ENCODE measurements at regions not wholly inside any gene's neighbourhood (a gene's known extent, or its start where the extent isn't known, plus 50 kb on each side); places are given as distances from the start of the nearest gene placed in this dataset.
A peak's percentile ranks its signal among the peaks of the same experiment; 100 is the strongest.

DNA sequence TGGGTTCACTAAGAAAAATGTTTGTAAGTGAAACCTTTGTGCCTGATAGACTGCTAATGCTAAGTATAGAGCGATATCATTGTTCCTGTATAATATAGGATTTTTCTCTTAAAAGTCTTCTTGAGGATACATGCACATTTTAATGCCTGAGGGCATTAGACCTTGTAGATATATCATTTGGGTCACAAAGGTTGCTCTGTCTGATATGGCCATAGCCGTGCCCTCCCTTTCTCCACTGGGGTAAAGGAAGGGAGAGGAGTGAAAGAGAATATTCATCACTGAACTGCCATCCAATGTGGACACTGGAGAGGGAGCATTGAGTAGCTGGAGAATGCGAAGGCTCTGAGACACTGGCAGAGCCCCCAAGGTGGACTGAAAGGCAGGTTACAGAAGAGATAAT is 442.2 kb upstream of the SPTLC3 start (continued):
- TF ChIP-seq GABPB1 (CRISPR knock-in tag; IDR thresholded peaks at IDR 0.05) (no peak), RB1 (IDR thresholded peaks at IDR 0.05; ENCODE audit: low read depth) (no peak), CEBPB (tag; IDR thresholded peaks at IDR 0.05) (no peak)

DNA sequence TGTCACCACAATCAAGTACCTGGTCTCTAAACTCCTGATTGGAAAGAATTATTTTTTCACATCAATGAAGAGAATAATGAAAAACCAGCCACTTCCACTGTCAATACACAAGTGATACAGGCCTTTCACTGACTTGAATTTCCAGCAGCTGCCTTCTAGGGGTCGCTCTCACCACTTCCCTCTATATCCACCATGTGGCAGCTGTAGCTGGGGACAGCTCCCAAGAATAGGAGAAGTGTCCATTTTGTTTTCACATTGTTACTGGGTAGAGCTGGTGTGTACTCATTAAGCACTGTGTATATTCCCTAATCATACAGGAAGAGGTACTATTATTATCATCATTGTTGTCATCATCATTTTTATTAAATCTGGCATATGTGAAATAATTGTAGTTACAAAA is 438.4 kb upstream of the SPTLC3 start:
- Histone ChIP-seq H3K4me2 (ENCODE audit: insufficient read depth, low read length) (no peak overlapping the region), H3K36me3 (ENCODE audit: control insufficient read depth, insufficient read depth, low read length) (no peaks in the 10 kb centered on the region), H3K27me3 (ENCODE audit: control insufficient read depth in 2 of 2, insufficient read depth in 2 of 2, low read length in 2 of 2) (no peaks in the 10 kb centered on the region), H2AFZ (ENCODE audit: low read depth, low read length) (no peak overlapping the region), H3K9me1 (ENCODE audit: control insufficient read depth, insufficient read depth, low read length) (no peaks in the 10 kb centered on the region), H3K27ac (ENCODE audit: extremely low read depth, low read depth, low read length) (no peak overlapping the region), H3K4me3 (no peak overlapping the region), H3K79me2 (ENCODE audit: control insufficient read depth, insufficient read depth, low read length) (no peaks in the 10 kb centered on the region), H4K20me1 (replicated peaks; ENCODE audit: control insufficient read depth, insufficient read depth, low read length) (no peaks in the 10 kb centered on the region), H3K4me1 (replicated peaks in 1 of 2; ENCODE audit: control insufficient read depth in 2 of 2, insufficient read depth in 2 of 2, low read length in 2 of 2) (no peaks in the 10 kb centered on the region), H3K9me3 (replicated peaks; ENCODE audit: control insufficient read depth, insufficient read depth, low read depth, low read length) (no peaks in the 10 kb centered on the region), H3K9ac (ENCODE audit: insufficient read depth in 1 of 2, low read depth in 2 of 2, low read length in 2 of 2) (no peak overlapping the region)
- ATAC-seq: no peak
- BruUV-seq (replicated peaks): no TSS peak
- intact Hi-C loops (cut with micrococcal nuclease) (no loop called here), in situ Hi-C loops (cut with MboI) (no loop called here)
- no peak for DNase-seq (ENCODE audit: extremely low read depth in 1 of 4, low spot score in 3 of 4)
- ChIA-PET POLR2A (no interaction called here), CTCF (ENCODE audit: low intra/inter-chr PET ratio) (no interaction called here)
- no peak for FAIRE-seq
- WGBS (ENCODE audit: insufficient coverage, low coverage, missing lambda C conversion rate): 0% methylated on average over 1 of the region's 1 CpG
- TF ChIP-seq CBX2 (IDR thresholded peaks at IDR 0.05; ENCODE audit: insufficient read depth, low read length, poor library complexity, severe bottlenecking) (no peak), CAMTA2 (CRISPR knock-in tag; conservative IDR thresholded peaks at IDR 0.05) (no peak), ERF (CRISPR knock-in tag; IDR thresholded peaks at IDR 0.05) (no peak)
- TF ChIP-seq, protein P1, sequence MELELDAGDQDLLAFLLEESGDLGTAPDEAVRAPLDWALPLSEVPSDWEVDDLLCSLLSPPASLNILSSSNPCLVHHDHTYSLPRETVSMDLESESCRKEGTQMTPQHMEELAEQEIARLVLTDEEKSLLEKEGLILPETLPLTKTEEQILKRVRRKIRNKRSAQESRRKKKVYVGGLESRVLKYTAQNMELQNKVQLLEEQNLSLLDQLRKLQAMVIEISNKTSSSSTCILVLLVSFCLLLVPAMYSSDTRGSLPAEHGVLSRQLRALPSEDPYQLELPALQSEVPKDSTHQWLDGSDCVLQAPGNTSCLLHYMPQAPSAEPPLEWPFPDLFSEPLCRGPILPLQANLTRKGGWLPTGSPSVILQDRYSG (tag; conservative IDR thresholded peaks at IDR 0.05; ENCODE audit: low read depth): no peak
- TF ChIP-seq, protein P2, sequence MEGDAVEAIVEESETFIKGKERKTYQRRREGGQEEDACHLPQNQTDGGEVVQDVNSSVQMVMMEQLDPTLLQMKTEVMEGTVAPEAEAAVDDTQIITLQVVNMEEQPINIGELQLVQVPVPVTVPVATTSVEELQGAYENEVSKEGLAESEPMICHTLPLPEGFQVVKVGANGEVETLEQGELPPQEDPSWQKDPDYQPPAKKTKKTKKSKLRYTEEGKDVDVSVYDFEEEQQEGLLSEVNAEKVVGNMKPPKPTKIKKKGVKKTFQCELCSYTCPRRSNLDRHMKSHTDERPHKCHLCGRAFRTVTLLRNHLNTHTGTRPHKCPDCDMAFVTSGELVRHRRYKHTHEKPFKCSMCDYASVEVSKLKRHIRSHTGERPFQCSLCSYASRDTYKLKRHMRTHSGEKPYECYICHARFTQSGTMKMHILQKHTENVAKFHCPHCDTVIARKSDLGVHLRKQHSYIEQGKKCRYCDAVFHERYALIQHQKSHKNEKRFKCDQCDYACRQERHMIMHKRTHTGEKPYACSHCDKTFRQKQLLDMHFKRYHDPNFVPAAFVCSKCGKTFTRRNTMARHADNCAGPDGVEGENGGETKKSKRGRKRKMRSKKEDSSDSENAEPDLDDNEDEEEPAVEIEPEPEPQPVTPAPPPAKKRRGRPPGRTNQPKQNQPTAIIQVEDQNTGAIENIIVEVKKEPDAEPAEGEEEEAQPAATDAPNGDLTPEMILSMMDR (IDR thresholded peaks at IDR 0.05 in 2 of 3, conservative IDR thresholded peaks at IDR 0.05 in 1 of 3; ENCODE audit: insufficient read depth in 2 of 3, low read depth in 1 of 3, low read length in 3 of 3): peak in 1 of 3 experiments; percentile 40; a peak in 2 of 6 replicates
